GM19438 (cell line): ENCODE measurements at regions not wholly inside any gene's neighbourhood (a gene's known extent, or its start where the extent isn't known, plus 50 kb on each side); places are given as distances from the start of the nearest gene placed in this dataset.

Experiments used
- ATAC-seq: cut with Tn5 transposase; IDR thresholded peaks from one replicate; pipeline ENCODE4 v1.9.1; 2021; ENCODE audit warnings: low read depth; ENCODE audit not compliant: unreplicated experiment

DNA sequence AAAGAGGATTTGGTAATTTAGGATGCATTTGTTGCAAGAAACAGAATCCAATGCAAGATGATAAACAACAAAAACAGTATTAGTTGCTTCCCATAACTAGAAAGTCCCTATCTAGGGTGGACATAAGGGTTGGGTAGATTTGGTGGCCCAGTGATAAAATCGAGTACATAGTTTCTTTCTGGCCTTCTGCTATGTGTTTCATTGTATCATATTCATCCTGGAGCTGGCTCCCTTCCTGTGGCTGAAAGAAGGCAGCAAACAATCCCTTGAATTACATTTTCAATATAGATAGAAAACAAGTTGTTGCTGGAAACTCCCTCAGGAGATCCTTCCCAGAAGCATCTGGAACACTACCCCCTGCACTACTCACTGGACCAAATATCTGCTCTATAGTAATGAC lies 135.1 kb downstream of the ID4 start:
- no peak for ATAC-seq

DNA sequence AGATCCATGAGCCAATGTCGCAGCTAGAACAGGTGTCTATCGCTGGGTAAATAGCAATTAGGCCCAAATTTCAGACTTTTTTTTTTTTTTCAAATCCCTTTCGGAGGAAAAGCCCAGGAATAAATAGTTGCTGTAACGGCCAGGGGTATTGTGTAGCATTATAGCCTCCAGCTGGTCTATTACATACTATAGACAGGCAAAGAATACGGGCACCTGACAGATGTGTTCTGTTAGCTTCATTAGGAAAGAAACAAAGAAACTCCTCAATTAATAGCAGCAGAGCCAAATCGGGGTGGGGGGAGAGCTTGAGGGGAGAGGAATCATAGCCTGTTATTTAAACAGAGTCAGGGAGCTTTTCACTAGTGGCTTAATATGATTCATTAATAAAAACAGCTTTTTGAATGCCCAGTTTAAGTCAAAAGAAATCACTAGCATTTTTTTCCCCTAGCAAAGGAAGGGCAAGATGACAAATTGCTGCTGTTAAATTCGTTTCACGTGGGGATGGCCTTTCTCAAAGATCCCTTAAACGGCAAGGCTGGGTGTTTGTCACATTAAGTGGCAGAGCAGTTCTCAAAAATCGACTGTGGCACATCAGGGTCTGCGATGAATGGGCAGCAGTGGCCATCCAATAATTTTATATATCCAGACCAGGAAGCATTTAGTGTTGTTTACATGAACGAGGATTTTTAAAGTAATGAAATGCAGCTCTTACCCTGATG lies 139.4 kb downstream of the ID4 start:
- ATAC-seq = no peak

DNA sequence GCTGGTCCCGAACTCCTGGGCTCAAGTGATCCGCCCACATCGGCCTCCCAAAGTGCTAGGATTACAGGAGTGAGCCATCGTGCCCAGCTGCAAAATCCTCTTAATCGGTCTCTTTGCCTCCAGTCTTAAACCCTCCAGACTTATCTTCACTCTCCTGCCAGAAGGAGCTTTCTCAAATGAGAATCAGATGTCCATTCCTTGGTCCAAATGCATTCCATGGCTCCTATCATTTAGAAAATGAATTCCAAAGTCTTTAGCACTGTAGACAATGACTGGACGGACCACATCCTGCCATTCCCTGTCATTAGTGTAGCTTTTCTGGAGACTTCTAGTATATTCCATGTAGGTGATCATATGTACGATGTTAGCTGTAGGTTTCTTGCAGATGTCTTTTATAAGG lies 141.9 kb downstream of the ID4 start:
- ATAC-seq = no peak

DNA sequence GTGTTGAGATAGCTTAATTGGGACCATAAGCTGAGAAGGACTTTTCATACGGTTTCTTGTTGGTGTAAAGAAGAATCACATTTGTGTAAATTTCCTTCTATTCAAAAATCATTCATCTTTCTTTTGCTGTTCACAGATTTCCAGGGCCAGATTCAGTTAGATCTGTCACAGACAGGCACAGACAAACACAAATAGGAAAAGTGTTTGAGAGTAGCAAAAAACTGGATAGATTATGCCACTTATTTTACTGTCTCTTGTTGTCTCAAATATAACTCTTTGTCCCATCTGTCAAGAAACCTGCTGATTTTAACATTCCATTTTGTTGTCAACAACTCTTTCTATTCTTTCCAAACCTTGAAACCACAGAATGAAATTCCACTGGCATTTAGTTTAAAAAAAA lies 142.8 kb downstream of the ID4 start:
- ATAC-seq = no peak

DNA sequence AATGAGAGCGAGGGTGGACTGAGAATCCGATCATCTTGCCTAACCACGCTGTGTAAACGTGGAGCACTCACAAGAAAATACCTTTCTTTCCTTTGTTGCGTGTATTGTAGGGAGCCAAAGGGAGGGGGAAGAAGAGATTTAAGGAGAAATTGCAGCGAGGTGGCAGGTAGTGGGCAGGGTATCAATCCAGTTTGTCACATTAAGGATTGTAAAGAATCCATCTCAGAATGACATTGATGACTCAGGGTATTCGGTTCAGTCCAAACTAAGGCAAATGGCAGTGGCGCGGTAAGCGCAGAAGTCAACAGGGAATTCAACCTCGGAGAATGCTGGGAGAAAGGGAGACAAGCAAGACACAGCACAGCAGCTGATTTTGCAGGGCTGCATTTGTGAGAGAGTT lies 146.2 kb downstream of the ID4 start:
- ATAC-seq = no peak

DNA sequence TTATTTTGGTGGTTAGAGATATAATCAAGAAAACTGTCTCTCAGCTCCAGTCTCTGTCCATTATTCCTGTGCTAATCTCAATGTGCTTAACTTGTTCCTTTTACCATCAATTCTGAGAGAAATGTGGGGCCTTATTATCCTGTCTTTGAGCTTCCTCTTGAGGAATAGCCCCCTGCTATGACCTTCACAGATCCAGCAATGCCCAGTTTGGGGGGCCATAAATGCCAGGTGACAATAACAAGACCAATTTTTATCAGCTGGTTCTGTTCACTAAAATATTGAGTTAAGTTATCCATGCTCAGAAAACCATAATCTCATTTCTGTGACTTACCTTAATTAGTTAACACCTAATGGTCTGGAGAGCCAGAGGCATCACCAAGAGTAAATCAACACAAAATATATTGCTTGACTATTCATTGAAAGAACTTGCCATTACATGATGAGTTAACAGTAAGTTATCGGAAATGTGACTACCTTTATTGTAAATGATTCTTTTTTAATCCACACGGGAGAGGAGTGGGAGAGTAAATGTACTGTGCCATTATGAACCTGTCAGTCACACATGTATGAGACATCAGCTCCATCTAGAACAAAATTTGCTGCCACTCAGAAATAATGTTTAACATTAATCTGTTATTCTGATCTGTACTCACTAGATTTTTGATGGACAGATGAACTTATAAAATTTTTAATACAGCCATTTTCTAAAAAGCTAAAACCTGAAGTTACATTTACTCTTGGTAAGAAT lies 149.7 kb downstream of the ID4 start:
- no peak for ATAC-seq

DNA sequence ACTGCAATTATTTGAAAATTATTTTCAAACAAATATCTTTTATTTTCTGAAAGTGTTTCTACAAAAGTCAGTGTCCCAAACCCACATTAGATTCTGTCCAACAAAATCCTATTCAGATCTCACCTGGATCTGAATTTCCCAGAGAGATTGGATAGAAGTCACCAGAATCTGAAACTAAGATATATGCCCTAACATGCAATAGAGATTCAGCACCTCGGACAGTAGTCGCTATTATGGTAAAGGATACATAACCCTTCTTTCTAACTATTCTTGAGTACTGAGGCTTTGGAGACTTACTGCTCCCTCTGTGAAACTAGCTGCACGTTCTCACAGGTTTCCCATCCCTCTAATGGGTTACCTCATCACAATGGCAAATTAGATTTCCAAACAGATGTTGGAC lies 151.4 kb downstream of the ID4 start:
- ATAC-seq = no peak

DNA sequence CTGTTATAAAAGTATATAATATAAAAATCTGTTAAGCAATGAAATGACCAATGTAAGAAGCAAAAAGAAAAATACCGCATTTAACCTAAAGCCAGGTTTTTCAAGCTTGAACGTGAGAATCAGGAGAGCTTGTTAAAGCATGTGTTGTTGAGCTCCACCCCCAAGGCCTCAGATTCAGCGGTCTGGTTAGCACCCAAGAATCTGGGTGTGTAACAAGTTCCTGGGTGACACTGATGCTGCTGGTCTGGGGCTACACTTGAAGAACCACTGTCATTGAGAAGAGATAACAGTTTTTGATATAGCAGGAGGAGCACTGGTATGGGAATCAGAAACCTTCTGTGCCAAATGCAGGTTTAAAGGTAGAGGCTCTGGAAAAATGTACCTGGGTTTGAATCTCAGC lies 154.0 kb downstream of the ID4 start:
- no peak for ATAC-seq

DNA sequence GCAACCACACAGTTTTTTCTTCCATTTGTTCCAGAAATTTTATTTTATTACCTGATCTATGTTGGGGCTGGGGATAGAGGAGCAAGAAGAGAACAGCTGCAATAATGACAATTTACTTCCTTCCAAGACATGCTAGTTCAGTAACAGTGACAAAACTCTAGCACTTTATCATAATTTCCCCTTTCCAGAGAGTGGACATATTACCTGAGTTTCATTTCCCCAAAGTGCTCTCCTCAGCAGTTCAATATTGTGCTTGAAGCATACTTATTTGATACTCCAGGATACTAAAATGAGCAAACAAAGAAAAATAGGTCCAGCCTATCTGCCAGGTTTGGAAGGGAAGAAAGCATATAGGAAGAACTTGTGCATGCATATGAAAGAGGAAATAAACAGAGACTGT lies 157.7 kb downstream of the ID4 start:
- ATAC-seq = no peak

DNA sequence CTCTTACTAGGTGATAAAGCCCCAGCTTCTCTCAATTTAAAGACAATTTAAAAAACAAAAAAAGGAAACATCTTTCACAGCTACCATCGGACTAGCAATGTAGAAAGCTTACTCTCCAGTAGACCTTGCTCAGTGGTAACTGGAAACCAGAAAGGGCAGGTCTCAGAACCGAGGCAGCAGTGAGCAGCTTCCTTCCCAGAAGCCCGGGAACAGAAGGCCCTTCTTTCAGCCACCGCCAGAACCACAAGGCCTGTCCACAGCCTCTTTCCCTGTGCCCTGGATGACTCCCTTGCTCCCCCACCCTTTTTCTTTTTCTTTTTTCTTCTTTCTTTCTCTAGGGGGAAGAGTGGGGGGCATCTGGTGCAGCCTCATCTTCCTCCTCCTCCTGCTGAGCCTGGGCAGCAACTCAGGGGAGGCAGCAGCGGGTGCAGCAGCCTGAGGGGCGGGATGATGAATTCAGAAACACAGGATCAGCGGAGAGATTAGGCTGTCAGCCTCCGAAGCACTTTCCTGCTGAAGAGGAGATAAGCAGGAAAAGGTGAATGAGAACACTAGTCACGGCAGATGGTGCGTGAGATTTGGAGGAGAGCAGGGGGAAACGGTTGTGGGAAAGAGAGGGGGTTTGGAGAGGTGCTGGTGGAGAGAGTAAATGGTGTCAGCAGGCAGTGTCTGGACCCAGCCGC lies 158.5 kb downstream of the ID4 start:
- no peak for ATAC-seq

DNA sequence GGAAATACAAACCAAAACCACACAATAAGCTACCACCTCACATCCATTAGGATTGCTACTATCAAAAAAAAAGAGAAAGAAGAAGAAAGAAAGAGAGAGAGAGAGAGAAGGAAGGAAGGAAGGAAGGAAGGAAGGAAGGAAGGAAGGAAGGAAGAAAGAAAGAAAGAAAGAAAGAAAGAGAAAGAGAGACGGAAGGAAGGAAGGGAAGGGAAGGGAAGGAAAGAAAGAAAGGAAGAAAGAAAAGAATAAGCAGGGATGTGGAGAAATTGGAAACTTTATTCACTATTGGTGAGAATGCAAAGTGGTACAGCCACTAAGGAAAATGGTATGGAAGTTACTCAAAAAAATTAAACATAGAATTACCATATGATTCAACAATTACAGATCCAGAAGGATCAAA lies 159.9 kb downstream of the ID4 start:
- no peak for ATAC-seq

DNA sequence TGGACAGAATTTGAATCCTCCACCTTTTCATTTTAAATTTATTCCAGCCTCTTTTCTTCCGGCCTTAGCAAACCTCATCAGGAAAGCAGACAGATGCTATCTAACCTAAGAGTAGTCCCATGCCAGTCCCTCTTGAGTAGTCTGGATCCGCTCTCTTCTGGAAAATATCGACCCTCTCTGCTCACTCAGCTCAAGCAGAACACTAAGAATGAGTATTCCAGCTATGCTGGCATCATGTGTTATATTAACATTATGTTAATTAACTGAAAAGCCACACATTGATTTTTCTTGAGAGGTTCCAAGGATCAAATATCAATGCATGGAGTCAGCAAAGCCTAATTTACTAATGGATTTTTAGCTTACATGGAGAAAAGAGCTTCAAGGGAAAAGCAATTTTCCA lies 161.4 kb downstream of the ID4 start:
- ATAC-seq = no peak

DNA sequence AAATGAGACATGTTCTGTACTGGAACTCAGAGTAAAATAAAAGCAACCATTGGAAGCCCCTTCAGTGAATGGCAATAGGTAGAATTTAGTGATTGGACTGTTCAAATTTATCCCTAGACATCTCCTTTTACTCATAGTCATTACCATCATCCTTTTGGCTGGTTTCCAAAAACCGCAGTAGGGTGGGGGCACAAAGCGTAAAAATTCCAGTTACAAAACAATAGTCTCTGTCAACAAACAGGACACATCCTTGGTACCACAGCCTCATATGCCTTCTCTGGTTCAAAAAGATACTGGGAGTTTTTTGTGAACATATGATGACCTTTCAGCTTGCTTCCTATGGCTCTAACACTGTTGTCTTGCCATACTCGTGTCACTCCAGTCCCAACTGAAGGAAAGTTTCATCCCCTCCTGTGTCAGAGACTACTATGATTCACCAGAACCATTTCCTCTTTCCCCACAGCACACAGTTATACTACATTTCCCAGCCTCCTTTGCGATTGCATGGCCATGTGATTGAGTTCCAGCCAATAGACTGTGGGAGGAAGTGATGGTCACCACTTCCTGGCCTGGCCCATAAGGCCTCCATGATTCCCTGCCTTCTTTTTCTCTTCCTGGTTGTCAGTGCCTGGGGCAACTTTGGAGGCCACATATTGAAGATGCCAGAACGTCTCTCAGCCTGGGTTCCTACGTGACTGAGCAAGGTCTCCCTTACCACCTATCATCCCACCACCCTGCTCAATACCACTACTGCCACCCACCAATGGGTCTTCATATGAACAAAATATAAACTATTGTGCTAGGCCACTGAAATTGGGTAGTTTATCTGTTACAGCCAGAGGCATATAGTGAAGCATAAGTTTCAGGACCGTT lies 162.4 kb downstream of the ID4 start:
- peak; percentile 96 for ATAC-seq

DNA sequence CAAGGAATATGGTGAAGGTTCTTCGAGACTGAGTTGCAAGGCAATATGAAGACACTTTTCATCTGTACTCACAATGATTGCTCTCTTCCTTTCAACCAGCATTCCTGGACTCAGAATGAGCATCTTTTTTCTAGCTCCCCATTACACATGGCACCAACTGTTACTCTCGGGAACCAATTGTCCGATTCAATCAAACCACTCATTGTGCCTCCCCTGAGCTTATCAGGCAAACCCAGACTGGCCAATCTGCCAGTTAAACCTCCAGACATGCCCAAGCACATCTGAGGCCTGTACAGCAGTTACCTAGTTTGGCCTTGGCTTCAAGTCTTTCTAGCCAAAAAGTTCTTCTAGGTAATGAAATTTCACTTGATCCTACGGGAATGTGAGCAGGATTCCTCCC lies 164.1 kb downstream of the ID4 start:
- no peak for ATAC-seq

DNA sequence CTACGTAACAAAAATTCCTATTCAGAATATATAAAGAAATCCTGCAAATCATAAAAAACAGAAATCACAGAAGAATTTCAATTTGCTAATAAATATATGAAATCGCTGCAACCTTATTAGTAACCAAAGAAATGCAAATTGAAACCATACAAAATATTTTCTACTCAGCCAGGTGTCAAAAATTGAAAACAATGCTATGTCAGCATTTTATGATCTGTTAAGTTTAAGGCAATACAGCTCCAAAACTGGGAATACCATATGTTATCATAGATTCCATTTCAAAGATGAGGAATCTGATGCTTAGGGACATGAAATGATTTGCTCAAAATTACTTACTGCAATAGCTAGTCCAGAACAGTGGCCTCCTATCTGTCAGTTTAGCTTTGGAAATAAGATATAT lies 168.9 kb downstream of the ID4 start:
- no peak for ATAC-seq

DNA sequence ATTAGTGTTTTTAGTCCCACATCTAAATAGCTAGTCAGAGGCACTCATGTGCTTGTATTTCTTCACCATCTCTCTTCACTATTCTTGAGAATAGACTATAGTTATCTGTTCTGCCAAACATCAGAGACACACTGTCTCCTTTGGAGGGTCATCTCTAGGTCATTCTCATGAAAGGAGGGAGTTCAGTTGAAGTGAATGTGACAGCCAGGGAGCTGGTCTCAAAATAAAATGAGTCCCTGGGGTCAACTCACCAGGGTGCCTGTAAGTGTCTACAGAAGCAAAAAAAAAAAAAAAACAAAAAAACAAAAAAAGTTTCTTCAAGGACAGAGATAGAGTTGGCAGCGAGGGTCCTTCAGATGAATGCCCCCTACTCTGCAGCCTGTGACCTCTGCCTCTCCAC lies 171.0 kb downstream of the ID4 start:
- ATAC-seq = no peak

DNA sequence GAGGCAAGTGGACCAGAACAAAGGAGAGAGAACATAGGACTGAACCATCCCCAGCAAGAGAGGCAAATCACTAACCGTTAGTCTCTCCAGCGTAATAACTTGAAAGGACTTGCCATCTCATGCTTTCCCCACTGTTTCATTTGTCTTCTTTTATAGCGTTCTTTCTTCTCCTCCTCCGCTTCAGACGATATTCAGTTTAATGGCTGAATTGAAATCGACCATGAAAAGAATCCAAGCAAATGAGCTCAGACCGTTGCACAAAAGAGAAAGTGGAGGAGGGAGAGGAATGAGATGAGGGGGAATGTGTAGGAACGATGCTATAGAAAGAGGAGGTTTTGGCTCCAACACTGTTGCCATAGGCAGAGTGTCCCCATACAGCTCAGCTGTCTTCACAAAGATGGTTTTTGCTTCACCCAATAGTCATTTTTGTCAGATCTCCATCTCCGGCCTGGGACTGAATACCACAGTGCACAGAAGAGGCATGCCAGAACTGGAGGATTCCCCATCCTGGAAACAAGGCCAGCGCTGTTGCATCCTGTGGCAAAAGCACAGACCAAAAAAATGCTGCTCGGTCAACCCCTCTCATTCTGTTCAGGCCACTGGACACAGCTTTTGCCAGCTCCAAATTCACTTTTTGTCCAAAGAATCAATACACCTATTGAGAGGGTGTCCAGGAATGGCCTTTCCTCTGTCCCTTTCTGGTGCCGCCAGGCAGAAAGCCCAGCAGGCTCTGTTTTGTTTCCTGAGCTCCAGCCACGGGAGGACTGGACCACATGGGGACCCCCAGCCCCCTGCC lies 176.1 kb downstream of the ID4 start:
- no peak for ATAC-seq

DNA sequence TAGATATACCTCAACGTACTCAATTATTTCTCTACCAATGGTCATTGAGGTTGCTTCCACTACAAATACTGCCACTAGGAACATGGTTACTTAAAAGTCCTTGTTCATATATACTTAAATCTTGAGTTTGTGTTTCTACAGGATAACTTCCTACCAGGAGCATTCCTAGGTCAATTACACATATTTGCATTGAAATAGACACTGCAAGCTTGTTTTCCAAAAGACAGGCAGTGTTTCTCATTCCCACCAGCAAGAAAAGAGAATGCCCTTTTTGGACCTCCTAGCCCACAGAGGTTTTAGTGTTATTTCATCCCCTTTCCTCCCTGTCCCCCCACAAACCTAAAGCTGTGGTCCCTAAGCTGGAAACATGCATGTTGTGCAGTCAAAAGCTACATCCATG lies 177.3 kb downstream of the ID4 start:
- ATAC-seq = no peak

DNA sequence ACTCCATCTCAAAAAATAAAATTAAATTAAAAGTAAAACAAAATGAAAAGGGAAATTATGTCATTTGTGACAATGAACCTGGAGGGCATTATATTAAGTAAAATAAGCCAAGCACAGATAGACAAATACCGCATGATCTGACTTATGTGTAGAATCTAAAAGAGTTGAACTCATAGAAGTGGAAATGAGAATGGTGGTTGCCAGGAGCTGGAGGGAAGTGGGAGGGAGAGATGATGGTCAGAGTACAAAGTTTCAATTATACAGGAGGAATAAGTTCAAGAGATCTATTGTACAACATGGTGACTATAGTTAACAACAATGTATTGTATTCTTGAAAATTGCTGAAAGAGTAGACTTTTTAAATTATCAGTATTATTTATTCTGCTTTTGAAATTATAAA lies 183.4 kb downstream of the ID4 start:
- ATAC-seq = no peak

DNA sequence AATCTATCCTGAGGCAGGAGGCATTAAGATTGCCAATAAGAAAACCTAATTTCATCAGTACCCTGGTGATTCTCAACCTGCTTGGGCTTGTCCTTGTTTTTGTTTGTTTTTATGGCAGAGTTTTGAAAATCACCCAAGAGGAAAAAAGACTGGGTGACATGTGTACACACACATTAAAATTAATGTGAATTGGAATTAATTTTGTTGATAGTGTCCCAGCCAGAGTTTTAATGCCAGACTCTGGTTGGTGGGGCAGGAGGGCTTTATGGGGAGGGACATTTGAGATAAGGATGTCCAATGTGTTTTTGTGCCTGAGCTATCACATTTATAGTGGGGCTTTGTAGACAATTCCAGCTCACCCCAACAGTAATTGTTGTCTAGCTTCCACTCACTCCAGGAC lies 184.6 kb downstream of the ID4 start:
- no peak for ATAC-seq
